Endothelial cell of umbilical vein (primary cell): ENCODE measurements at regions not wholly inside any gene's neighbourhood (a gene's known extent, or its start where the extent isn't known, plus 50 kb on each side); places are given as distances from the start of the nearest gene placed in this dataset.

Experiments used
- BruUV-seq: library from RNA; stranded (reverse); fragments of 400-500 nt; replicated peaks from 2 replicates; lab custom pipeline; 2021; lab: Mats Ljungman, UMichigan
- CTCF ChIA-PET: fragments of 300-600, 350-600 bp; sonication (Branson Sonifier 250); formaldehyde crosslinking; loops from one replicate; lab custom pipeline; 2021; ENCODE audit warnings: antibody characterized with exemption, inconsistent platforms; lab: Charles Lee
- POLR2A ChIA-PET: fragments of 300-600, 350-600 bp; sonication (Branson Sonifier 250); formaldehyde crosslinking; loops from one replicate; lab custom pipeline; 2021; ENCODE audit warnings: antibody characterized with exemption, inconsistent platforms; lab: Charles Lee
- DNase-seq: peaks from one replicate; pipeline ENCODE4 v3.0.0-alpha.2; 2011; ENCODE audit warnings: low read depth, low spot score
- FAIRE-seq: peaks from 2 replicates; lab custom pipeline; 2011; peaks lifted over from hg19 to GRCh38; lab: Jason Lieb, UNC
- H2AFZ ChIP-seq: 2 replicates; pipeline ENCODE4 v1.6.0; 2012; ENCODE audit warnings: low read depth, low read length, control low read depth, inconsistent platforms
- H3K27ac ChIP-seq: 2 replicates; pipeline ENCODE4 v1.5.1; 2011; ENCODE audit warnings: low read depth, mild to moderate bottlenecking, control low read depth, low read length, moderate library complexity; ENCODE audit not compliant: insufficient read depth
- H3K27me3 ChIP-seq, 2 experiments: 2 replicates each; pipeline versions ENCODE4 v1.6.0 to v1.6.1; 2011; ENCODE audit warnings: low read length in 2 of 2, mixed read lengths in 1 of 2; ENCODE audit not compliant: control insufficient read depth in 2 of 2, insufficient read depth in 2 of 2
- H3K36me3 ChIP-seq, 2 experiments: 2 replicates in 1 of 2; 3 replicates in 1 of 2; pipeline ENCODE4 v1.5.1; 2011; ENCODE audit warnings: low read length in 2 of 2, mild to moderate bottlenecking in 1 of 2, moderate library complexity in 1 of 2; ENCODE audit not compliant: control insufficient read depth in 2 of 2, insufficient read depth in 2 of 2; ENCODE audit errors: extremely low read depth in 1 of 2
- H3K4me1 ChIP-seq: 3 replicates; pipeline ENCODE4 v1.5.1; 2011; ENCODE audit warnings: mild to moderate bottlenecking, low read length; ENCODE audit not compliant: control insufficient read depth, insufficient read depth; ENCODE audit errors: extremely low read depth
- H3K4me2 ChIP-seq: 2 replicates; pipeline ENCODE4 v1.6.1; 2011; ENCODE audit warnings: low read length, control low read depth, mixed read lengths; ENCODE audit not compliant: insufficient read depth
- H3K4me3 ChIP-seq, 3 experiments: fragments of 200-600 bp in 1 of 3; sonication (generic), shearing (Covaris generic) in 1 of 3; replicated peaks in 1 of 3; 2 replicates each; pipeline ENCODE4 v1.5.1; 2011 to 2016; ENCODE audit warnings: control low read depth in 3 of 3, low read length in 3 of 3, mild to moderate bottlenecking in 2 of 3, inconsistent platforms in 1 of 3, low read depth in 1 of 3, moderate library complexity in 1 of 3; ENCODE audit not compliant: insufficient read depth in 1 of 3
- H3K79me2 ChIP-seq: 2 replicates; pipeline ENCODE4 v1.6.0; 2012; ENCODE audit warnings: low read length, inconsistent platforms; ENCODE audit not compliant: control insufficient read depth, insufficient read depth
- H3K9ac ChIP-seq: replicated peaks from 2 replicates; pipeline ENCODE3; 2011; ENCODE audit warnings: low read length, control low read depth; ENCODE audit not compliant: insufficient read depth; ENCODE audit errors: extremely low read depth
- H3K9me1 ChIP-seq: replicated peaks from 3 replicates; pipeline ENCODE4 v1.6.0; 2011; ENCODE audit warnings: mild to moderate bottlenecking, low read length; ENCODE audit not compliant: control insufficient read depth, insufficient read depth; ENCODE audit errors: extremely low read depth
- H3K9me3 ChIP-seq: replicated peaks from 2 replicates; pipeline ENCODE4 v1.5.1; 2012; ENCODE audit warnings: low read length, inconsistent platforms; ENCODE audit not compliant: control insufficient read depth, insufficient read depth
- H4K20me1 ChIP-seq: replicated peaks from 2 replicates; pipeline ENCODE3; 2011; ENCODE audit warnings: mild to moderate bottlenecking, low read length; ENCODE audit not compliant: control insufficient read depth, insufficient read depth; ENCODE audit errors: extremely low read depth
- CTCF ChIP-seq, 2 donors: IDR thresholded peaks; 1 replicate in 1 of 2; 2 replicates in 1 of 2; pipeline ENCODE4 v1.5.1; 2011; ENCODE audit warnings: low read length in 2 of 2, mild to moderate bottlenecking in 2 of 2, moderate library complexity in 2 of 2, control low read depth in 1 of 2, inconsistent platforms in 1 of 2, low read depth in 1 of 2; ENCODE audit not compliant: insufficient read depth in 1 of 2; ENCODE audit errors: extremely low read depth in 1 of 2
- EZH2 ChIP-seq: IDR thresholded peaks from 2 replicates; pipeline ENCODE4 v1.6.1; 2012; ENCODE audit warnings: borderline replicate concordance, low read depth, mild to moderate bottlenecking, moderate library complexity, low read length, inconsistent platforms; ENCODE audit not compliant: severe bottlenecking
- FOS ChIP-seq: IDR thresholded peaks from 2 replicates; pipeline ENCODE4 v1.6.1; 2011; ENCODE audit warnings: mild to moderate bottlenecking, low read length, moderate library complexity, borderline replicate concordance; ENCODE audit not compliant: insufficient read depth
- JUN ChIP-seq: IDR thresholded peaks from 2 replicates; pipeline ENCODE4 v1.6.1; 2011; ENCODE audit warnings: borderline replicate concordance, low read depth; ENCODE audit not compliant: insufficient read length, insufficient read depth
- MAX ChIP-seq: IDR thresholded peaks from 2 replicates; pipeline ENCODE4 v1.6.1; 2011; ENCODE audit not compliant: insufficient read depth, insufficient read length
- MYC ChIP-seq: IDR thresholded peaks from one replicate; pipeline ENCODE4 v1.6.1; 2011; ENCODE audit warnings: mild to moderate bottlenecking, low read depth, low read length
- POLR2A ChIP-seq: IDR thresholded peaks from 2 replicates; pipeline ENCODE4 v1.6.1; 2012; ENCODE audit warnings: low read depth, mild to moderate bottlenecking, control low read depth, low read length
- POLR2AphosphoS5 ChIP-seq: IDR thresholded peaks from 2 replicates; pipeline ENCODE4 v1.6.1; 2012; ENCODE audit warnings: low read depth, mild to moderate bottlenecking, control low read depth, low read length, moderate library complexity; ENCODE audit not compliant: insufficient read depth
- dilution Hi-C: fragments of 300-500 bp; cut with MboI; formaldehyde crosslinking; loops from one replicate; pipeline ENCODE4 v1.15.0; 2019; ENCODE audit warnings: low sequenced_read_pairs; ENCODE audit not compliant: extremely low pct_ligation_motif_present
- intact Hi-C: fragments of 100-400 bp; cut with micrococcal nuclease; formaldehyde crosslinking; loops from one replicate; pipeline ENCODE4 v1.10.0; 2022

- FAIRE-seq (no peak), DNase-seq (no peak)
- Histone ChIP-seq H3K9me3 (no peaks in the 10 kb centered on the region), H3K27ac (no peak overlapping the region), H3K27me3 (peaks cover 0 to 9% of the 10 kb centered on the region in 2 experiments), H3K4me3 (no peak overlapping the region), H2AFZ (no peak overlapping the region), H3K9me1 (no peaks in the 10 kb centered on the region), H3K4me2 (no peak overlapping the region), H3K36me3 (no peaks in the 10 kb centered on the region), H4K20me1 (no peaks in the 10 kb centered on the region), H3K4me1 (no peaks in the 10 kb centered on the region), H3K79me2 (no peaks in the 10 kb centered on the region), H3K9ac (no peak overlapping the region)
- intact Hi-C loops = no loop called here
- ChIA-PET CTCF (no interaction called here), POLR2A (no interaction called here)
- BruUV-seq = no TSS peak
- TF ChIP-seq POLR2A (no peak), CTCF (IDR thresholded peaks at IDR 0.05; ENCODE audit: extremely low read depth in 1 of 2, insufficient read depth in 1 of 2, low read depth in 1 of 2, low read length in 2 of 2) (no peak), MAX (no peak), FOS (no peak), EZH2 (no peak), POLR2AphosphoS5 (no peak), MYC (no peak), JUN (no peak)
- dilution Hi-C loops = no loop called here
These were observed 267.9 kb downstream of the MRTFB start for GRCh38 chr16:14338969-14339368.
